AG04450 (cell line): ENCODE measurements at regions not wholly inside any gene's neighbourhood (a gene's known extent, or its start where the extent isn't known, plus 50 kb on each side); places are given as distances from the start of the nearest gene placed in this dataset.

Source experiments
- CTCF ChIA-PET: fragments of 300-600, 350-600 bp; formaldehyde crosslinking; extraction: SDS; loops from one replicate; lab custom pipeline; 2022; ENCODE audit warnings: antibody characterized with exemption, inconsistent platforms; lab: Charles Lee
- POLR2A ChIA-PET: fragments of 350-600 bp; formaldehyde crosslinking; extraction: SDS; loops from one replicate; lab custom pipeline; 2021; ENCODE audit warnings: antibody characterized with exemption, inconsistent platforms; lab: Yijun Ruan, JAX
- DNase-seq: peaks from one replicate; pipeline ENCODE4 v3.0.0-alpha.2; 2011; ENCODE audit warnings: low read depth, low spot score
- H3K27ac ChIP-seq: one replicate; pipeline ENCODE4 v1.5.1; 2012; ENCODE audit warnings: low read depth, low read length, control low read depth
- H3K27me3 ChIP-seq: one replicate; pipeline ENCODE4 v1.6.0; 2012; ENCODE audit warnings: low read length; ENCODE audit not compliant: control insufficient read depth, insufficient read depth
- H3K4me3 ChIP-seq: 2 replicates; pipeline ENCODE4 v1.5.1; 2011; ENCODE audit warnings: mild to moderate bottlenecking, low read depth, low read length, control low read depth
- H3K9me3 ChIP-seq: 2 replicates; pipeline ENCODE4 v1.5.1; 2012; ENCODE audit warnings: low read length; ENCODE audit not compliant: control insufficient read depth, insufficient read depth
- TF ChIP-seq, protein P1 (sequence below): IDR thresholded peaks from 2 replicates; pipeline ENCODE4 v1.5.1; 2011; ENCODE audit warnings: low read depth, low read length, control low read depth, inconsistent platforms

DNA sequence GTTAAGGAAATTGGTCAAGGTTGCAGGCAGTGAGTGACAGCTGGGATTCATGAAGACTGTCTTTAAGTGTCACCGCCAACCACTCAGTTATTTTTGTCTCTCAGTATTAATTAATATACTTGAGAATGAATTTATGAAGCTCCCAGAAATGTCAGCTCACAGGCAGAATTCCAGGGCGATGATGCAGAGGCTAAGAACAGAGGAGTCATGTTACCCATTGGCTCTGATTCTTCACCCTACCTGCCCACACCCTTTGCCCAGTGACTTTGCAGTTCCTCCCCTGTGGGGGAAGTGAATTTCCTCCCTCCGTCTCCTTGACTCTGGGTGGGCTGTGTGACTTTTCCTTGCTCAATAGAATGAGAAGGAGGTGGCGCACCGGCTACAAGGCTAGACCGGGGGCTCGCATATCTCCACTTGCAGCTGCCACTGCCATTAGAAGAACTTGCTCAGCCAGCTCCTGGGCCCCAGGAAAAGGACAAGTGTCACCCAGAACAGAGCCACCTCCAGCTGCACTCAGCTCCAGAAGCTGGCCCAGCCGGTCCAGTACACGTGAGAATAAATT, 157.1 kb upstream of the PRKCQ start:
- H3K27ac ChIP-seq, result no peak overlapping the region
- no peak overlapping the region for H3K4me3 ChIP-seq
- POLR2A ChIA-PET, result interaction anchor here (0.6 to 1.0 kb wide), 4 partner anchors 16 to 495 kb away, joined by 3 to 5 read pairs (median 3); no protein-coding TSS in a partner anchor

GRCh38 chr10:6734286-6734685, 154.2 kb upstream of the PRKCQ start:
- DNase-seq, result no peak
- Histone ChIP-seq H3K27ac (no peak overlapping the region), H3K27me3 (no peaks in the 10 kb centered on the region), H3K9me3 (no peaks in the 10 kb centered on the region), H3K4me3 (no peak overlapping the region)
- ChIA-PET POLR2A (no interaction called here), CTCF (no interaction called here)
- TF ChIP-seq, protein P1, sequence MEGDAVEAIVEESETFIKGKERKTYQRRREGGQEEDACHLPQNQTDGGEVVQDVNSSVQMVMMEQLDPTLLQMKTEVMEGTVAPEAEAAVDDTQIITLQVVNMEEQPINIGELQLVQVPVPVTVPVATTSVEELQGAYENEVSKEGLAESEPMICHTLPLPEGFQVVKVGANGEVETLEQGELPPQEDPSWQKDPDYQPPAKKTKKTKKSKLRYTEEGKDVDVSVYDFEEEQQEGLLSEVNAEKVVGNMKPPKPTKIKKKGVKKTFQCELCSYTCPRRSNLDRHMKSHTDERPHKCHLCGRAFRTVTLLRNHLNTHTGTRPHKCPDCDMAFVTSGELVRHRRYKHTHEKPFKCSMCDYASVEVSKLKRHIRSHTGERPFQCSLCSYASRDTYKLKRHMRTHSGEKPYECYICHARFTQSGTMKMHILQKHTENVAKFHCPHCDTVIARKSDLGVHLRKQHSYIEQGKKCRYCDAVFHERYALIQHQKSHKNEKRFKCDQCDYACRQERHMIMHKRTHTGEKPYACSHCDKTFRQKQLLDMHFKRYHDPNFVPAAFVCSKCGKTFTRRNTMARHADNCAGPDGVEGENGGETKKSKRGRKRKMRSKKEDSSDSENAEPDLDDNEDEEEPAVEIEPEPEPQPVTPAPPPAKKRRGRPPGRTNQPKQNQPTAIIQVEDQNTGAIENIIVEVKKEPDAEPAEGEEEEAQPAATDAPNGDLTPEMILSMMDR, result no peak

More for the DNA sequence above, 157.1 kb upstream of the PRKCQ start:
- CTCF ChIA-PET, result interaction anchor here (1.0 kb wide), 2 partner anchors 17 to 183 kb away, joined by 3 to 6 read pairs; no protein-coding TSS in a partner anchor
- H3K27me3 ChIP-seq, result no peaks in the 10 kb centered on the region
- no peaks in the 10 kb centered on the region for H3K9me3 ChIP-seq
- TF ChIP-seq, protein P1, result no peak
- no peak for DNase-seq

DNA sequence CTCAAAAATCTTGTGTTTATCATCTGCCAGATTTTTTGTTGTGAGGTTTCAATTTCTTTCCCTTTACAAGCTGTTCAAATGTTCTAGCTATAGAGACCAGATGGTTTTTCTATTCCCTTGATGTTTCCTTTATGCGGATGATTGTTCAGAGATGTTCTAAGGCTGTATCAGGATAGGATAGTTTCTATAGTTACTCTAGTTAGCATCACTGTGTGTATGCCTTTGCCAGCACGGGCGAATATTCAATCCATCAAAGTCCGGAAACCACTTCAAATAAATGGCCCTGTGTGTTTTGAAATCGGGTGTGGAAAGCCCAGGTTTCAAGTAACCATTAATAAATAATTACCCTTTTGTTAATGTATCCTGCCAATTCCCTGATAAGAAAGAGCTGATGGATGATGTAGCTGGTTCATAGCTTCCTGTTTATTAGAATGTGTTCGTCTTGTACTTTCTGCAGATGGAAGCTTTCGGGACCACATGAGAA, 149.8 kb upstream of the PRKCQ start:
- H3K27ac ChIP-seq, result no peak overlapping the region
- H3K4me3 ChIP-seq, result no peak overlapping the region
- no peak for DNase-seq
- ChIA-PET POLR2A (interaction anchor here (0.6 to 2.0 kb wide), 4 partner anchors 9 to 92 kb away, joined by 3 to 16 read pairs (median 3); no protein-coding TSS in a partner anchor), CTCF (interaction anchor here (0.7 to 2.1 kb wide), 4 partner anchors 8 to 681 kb away, joined by 3 to 8 read pairs (median 4); partner anchors contain the start of gene SFMBT2)
- no peaks in the 10 kb centered on the region for H3K9me3 ChIP-seq
- H3K27me3 ChIP-seq, result no peaks in the 10 kb centered on the region
- TF ChIP-seq, protein P1, result no peak

GRCh38 chr10:6729071-6729774, 149.1 kb upstream of the PRKCQ start:
- Histone ChIP-seq H3K27me3 (no peaks in the 10 kb centered on the region), H3K9me3 (no peaks in the 10 kb centered on the region), H3K4me3 (no peak overlapping the region), H3K27ac (no peak overlapping the region)
- ChIA-PET POLR2A (interaction anchor here (0.6 to 2.0 kb wide), 4 partner anchors 8 to 93 kb away, joined by 3 to 16 read pairs (median 3); no protein-coding TSS in a partner anchor), CTCF (interaction anchor here (0.9 to 2.1 kb wide), 2 partner anchors 8 to 681 kb away, joined by 6 to 8 read pairs; partner anchors contain the start of gene SFMBT2)
- DNase-seq, result no peak
- TF ChIP-seq, protein P1, result no peak
